NB4 (cell line): ENCODE measurements at regions not wholly inside any gene's neighbourhood (a gene's known extent, or its start where the extent isn't known, plus 50 kb on each side); places are given as distances from the start of the nearest gene placed in this dataset.

Experiments
- MYC ChIP-seq: IDR thresholded peaks from 2 replicates; pipeline ENCODE4 v1.6.1; 2011; ENCODE audit warnings: low read depth, low read length
- POLR2A ChIP-seq: IDR thresholded peaks from 2 replicates; pipeline ENCODE4 v1.6.1; 2011; ENCODE audit warnings: mild to moderate bottlenecking; ENCODE audit not compliant: insufficient read length; ENCODE audit errors: extremely low read depth
- TF ChIP-seq, protein P1 (sequence below): IDR thresholded peaks from one replicate; pipeline ENCODE4 v1.5.1; 2012; ENCODE audit warnings: low read depth, low read length
- TF ChIP-seq, protein P2 (sequence below): IDR thresholded peaks from 2 replicates; pipeline ENCODE4 v1.6.1; 2011; ENCODE audit warnings: low read depth, low read length

DNA sequence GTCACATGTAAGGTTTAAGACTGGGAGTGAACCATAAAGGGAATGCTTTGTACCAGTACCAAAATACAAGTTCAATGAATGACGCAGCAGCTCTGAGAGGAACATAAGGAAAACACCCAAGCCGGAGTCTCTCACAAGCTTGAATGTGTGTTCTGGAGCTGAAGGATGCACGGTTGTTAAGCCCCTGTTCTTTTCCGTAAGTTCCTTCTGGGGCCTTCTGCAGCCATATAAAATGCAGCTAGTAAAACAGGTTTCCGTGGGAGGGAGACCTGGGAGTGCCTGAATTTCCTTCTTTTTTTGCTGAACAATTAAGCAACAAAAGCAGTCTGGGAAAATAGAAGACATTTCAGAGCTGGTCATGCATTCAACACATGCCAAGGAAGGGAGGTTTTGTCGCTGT is 73.2 kb upstream of the JAG1 start:
- TF ChIP-seq, protein P1, sequence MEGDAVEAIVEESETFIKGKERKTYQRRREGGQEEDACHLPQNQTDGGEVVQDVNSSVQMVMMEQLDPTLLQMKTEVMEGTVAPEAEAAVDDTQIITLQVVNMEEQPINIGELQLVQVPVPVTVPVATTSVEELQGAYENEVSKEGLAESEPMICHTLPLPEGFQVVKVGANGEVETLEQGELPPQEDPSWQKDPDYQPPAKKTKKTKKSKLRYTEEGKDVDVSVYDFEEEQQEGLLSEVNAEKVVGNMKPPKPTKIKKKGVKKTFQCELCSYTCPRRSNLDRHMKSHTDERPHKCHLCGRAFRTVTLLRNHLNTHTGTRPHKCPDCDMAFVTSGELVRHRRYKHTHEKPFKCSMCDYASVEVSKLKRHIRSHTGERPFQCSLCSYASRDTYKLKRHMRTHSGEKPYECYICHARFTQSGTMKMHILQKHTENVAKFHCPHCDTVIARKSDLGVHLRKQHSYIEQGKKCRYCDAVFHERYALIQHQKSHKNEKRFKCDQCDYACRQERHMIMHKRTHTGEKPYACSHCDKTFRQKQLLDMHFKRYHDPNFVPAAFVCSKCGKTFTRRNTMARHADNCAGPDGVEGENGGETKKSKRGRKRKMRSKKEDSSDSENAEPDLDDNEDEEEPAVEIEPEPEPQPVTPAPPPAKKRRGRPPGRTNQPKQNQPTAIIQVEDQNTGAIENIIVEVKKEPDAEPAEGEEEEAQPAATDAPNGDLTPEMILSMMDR = no peak
- TF ChIP-seq POLR2A (no peak), MYC (no peak)
- TF ChIP-seq, protein P2, sequence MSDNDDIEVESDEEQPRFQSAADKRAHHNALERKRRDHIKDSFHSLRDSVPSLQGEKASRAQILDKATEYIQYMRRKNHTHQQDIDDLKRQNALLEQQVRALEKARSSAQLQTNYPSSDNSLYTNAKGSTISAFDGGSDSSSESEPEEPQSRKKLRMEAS = no peak
